GM19438 (cell line): ENCODE measurements at regions not wholly inside any gene's neighbourhood (a gene's known extent, or its start where the extent isn't known, plus 50 kb on each side); places are given as distances from the start of the nearest gene placed in this dataset.

Experiments
- ATAC-seq: cut with Tn5 transposase; IDR thresholded peaks from one replicate; pipeline ENCODE4 v1.9.1; 2021; ENCODE audit warnings: low read depth; ENCODE audit not compliant: unreplicated experiment

DNA sequence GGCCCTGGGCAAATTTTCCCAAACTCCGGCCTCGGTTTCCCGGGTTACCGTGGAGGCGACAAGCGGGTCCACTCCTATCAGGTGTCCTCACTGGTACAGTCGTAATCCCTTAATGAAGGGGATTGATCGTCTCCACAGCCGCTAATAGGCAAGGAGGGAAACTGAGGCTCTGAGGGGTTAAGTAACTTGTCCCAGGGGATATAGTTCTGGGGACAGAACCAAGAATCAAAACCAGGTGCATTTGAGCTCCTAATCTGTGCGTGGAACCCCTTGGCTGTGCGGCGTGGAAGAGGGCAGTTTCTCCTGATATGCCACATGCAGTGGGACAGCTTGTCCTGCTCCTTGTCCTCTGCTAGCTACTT lies 157.2 kb downstream of the CYRIA start:
- ATAC-seq: no peak

DNA sequence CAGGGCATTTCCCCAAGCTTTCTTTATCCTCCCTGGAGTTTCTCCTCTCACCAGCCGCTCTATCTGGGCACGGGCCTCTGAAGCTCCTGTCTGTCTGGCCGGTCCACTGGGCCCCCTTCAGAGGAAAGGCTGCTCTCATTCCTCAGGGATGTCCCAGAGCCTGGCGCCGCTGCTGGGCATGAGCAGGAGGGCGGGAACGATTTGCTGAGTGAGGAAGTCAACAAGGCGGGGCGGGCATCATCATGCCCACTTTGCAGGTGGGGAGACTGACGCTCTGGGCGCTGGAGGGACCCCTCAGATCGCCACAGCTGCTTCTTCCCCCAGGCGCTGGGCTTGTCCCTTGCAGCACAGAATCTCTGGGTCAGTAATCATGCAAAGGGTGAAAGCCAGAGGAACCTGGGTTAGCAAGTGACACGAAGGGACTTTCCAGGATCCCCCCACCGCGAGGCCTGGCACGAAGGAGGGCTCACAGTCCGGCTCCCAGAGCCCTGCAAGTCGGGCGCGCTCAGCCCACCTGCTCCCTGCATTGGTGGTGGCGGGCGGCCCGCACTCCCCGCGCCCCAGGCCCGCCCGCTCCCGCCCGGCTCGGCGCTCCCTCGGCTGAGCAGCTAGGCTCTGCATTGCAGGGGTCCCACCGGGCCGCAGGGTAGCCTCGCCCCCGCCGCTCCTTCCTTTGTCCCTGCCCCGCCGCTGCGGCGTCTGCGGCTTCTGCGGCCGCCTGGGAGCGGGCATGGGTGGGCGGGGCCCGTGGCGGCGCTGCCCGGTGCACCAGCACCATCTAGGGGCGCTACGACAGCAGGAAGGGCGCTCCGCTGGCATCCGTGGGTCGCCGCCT lies 157.8 kb downstream of the CYRIA start:
- ATAC-seq: no peak

DNA sequence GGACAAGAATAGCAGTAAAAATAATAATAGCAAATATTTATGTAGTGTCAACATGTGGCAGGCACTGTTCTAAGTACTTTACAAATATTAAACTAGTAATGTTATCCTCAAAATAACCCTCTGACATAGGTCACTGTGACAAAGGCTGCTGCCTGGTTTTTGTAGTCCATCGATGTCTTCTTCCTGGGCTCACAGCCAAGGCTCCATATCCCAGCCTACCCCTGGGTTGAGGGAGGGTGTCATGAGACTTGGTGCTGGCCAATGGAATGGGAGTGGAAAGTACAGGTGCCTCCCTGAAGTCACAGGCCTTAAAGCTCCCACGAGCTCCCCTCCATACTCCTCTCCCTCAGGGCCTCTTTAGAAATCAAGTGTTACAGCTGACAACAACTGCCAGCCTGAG lies 159.3 kb downstream of the CYRIA start:
- ATAC-seq: no peak

DNA sequence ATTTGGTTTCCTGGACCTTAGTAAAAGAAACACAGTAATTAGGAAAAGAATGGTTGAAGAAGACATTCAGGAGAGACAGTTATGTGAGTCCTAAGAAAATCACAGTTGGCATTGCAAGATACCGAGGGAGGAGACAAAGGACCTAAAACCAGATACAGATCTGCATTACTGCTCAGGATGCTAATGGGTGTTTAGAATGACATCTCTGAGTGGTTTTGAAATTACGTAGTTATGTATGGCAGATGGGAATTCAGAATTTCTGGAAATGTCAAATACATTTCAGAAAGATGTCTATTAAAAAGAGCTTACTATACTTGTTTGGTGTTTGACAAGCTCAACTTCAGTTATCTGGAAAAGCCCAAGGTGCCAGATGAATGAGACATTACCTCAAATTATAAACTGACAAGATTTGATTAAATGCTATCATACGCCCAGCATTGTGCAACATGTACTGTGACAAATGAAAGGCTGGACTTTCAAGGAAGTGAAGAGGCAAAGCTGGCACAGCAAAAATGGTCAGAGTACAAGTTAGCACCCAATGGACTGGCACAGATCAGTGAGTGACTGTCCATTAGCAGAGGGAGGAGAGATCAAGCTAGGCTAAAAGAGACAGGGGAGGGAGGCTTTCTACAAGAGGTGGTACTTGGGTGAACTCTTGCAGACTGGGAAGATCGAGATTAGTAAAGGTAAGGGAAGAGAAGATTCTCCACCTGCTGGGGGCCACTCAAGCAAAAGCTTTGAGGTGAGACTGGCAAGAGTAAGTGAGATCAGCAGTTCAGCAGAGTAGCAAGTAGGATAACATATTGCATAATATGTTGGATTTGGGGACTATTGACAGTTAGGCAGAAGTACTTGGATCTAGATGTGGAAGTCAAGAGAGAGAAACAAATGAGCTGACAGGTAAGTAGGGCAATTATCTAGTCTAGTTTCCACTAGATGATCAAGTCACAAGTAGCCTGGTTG lies 168.9 kb downstream of the CYRIA start:
- ATAC-seq: no peak

DNA sequence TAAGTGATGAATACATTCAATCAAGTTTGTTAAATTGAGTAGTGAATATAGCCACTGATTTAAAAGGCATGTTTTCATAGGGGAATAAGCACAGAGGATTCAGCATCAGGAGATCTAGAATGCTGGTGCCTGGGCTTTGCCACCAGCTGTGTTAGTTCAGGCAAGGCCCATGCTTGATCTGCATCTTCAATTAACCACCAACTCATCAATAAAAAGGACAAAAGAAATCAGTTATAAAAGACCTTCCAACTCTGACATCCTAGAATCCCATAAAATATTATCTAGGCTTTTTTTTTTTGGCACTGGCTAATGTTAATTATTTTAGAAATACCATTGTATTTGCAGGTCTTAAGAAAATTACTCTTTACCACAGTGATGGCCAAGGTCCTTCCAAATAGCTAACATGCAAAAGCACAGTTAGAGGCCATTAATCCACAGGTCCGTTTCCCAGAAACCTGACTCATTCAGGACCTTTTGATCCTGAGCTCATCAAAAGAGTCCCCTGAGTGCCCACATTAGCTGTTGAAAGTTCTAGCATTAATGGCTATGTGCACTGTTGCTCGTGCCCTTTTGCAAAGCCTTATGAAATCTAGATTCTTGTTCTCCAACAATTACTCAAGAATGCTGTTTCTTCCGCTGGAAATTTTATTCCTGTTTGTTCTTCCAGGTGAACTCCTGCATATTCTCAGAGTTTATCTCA lies 170.0 kb downstream of the CYRIA start:
- ATAC-seq: no peak

DNA sequence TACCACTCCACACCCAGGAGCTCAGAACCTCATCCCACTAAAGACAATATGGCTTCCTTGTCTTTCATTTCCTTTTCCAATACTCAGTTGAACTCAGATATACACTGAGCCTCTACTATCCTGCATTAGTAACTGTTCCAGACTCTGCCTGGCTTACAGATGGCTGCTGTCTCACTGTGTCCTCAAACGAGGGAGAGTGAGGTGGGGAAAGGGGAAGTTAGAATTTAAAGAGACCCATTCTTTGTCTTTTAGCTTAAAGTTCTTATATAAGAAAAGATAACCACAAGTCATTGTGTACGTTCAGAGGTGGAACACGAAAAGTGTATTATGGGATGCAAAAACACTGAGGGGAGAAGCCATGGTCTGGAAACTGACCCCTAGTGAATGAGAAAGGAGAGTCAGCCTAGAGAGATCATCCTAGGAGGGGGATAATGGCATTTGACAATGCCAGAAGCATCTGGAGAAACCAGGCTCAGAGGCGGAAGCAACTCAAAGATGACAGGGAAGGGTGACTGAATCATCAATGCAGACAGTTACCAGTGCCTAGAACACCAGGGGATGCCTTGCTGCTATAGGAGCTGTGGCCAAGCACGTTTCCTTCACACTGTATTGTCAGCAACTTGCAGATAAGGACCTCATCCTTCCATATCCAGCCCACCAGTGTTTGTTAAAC lies 170.7 kb downstream of the CYRIA start:
- no peak for ATAC-seq

DNA sequence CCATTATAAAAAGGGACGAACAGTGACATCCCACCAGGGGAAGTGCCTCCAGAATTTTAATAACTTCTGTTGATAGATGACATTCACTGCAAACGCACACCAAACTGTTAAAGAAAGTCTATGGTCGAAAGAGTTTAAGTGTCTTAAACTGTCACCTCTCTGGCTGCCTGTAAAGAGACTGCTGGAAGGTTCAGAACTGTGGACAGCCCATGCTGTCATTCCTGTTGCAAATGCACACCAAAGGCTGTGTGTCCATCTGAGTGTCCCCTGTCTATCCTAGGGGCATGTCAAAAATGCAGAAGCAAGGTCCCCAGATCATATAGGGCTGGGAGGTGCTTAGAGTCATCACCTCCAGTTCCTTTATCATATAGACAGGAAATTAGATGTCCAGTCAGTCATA lies 171.8 kb downstream of the CYRIA start:
- ATAC-seq: no peak

DNA sequence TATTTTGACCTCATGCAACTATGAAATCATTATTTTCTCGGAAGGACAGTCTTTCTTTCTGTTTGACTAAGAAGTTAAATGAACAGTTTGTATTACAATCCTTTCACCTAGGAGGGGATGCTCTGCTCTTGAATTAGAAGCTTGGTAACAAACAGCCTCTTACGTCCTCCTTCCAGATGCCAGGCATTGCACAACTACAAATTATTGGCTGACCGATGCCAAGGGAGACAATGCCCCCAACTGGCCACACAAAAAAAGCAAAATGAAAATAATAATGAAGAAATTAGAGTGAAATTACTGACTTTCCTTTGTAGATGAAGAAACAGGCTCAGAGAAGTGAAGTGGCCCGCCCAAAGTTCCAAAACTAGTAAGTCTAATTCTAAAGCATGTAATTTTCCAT lies 177.9 kb downstream of the CYRIA start:
- ATAC-seq: no peak

DNA sequence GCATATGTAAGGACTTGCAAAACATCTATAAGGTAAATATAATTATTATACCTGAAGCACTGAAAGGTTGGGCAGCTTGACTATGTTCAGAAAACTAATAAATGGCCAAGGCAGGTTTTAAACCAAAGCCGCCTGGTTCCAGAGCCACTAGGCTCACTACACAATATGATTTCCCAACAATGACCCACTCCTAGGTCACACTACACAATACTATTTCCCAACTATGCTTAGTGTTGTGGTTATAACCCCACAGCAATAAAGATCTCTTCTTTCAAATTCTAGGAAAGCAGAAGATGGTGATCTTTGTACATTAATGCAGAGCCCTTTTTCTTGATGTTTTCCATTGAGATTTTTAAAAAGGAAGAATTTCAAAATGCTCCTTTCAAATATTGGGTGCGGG lies 180.4 kb downstream of the CYRIA start:
- no peak for ATAC-seq

DNA sequence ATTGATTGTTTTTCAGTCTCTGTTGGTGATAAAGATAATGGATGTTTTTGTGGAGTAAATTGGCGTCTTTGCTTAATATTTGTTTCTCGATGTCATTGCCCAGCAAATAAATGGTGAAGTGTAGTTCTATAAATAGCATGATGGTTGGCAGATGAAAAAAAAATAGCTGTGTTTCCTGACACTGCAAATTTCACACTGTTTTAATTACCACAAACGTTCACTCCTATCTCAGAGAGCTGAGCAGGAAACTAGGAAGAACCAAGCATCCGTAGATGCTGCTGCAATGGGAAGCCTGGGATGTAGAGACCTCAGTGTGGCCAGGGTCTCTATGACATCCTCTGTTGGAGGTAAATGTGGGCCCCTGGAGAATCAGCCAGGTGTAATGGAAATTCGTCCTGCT lies 183.2 kb downstream of the CYRIA start:
- ATAC-seq: no peak

DNA sequence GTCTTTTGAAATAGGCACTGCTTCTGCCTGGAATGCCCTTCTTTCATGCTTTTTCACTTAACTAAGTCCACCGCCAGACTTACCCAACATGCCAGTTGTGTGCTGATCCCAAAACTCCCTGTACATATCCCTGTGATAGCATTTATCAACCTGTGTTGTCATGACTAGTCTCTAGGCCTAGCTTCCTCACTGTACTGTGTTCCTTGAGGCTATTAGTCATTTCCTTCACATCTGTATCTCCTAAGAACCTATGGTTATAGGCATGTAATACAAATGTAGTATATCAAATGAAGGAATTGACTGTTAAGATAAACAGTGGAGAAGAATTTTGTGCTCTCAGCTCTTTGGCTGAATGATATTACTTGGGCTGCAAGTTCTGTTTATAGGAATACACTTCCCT lies 184.3 kb downstream of the CYRIA start:
- ATAC-seq: no peak

DNA sequence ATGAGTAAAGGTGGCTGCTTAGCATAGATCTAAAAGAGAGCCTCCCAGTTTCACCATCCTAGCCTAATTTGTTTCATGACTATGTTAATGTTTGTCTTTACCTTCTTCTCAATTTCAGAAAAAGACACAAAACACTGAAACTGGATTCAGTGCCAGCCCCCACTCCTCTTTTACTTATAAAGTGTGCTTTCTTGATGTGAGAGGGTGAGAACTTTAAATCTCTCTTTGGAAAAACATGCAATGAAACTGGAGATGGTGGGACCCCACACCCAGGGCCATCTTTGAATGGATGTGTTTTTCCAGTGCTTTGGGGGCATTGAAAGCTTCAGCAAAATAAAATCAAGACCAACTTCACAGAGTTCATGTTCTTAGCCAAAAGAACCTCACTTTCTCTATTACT lies 185.9 kb downstream of the CYRIA start:
- ATAC-seq: no peak

DNA sequence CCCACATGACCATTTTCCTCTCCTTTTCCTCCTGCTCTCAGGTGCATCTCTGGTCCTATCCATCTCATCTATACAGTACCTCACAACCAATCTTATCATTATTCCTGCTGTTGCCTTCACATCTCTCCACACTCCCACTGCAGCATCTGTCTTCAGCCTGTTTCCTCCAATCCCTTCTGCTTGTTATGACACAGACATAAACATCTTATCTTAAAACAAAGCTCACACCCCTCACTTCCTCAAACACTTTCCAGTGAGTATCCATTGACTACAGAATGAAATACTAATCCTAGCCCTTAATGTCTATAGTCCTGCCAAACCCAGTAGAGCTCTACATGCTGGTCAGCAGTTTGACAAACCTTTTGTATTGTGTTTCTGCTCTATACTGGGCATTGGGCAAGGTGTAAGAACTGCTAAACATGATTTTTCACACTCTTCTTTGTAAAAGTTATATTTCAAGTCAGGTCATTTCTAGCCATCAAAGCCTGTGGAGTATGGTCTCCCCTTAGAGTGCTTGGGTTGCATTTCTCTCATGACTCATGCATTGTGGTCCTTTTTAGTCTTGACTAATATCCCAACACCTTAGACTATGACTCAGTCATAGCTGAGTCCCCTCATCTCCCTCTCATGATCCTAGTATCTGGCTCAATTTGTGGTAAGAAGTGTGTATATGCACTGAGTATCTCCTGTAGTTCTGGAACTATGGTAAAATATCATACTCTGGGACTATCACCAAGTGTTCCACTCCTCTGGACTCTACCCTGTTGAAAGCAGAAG lies 187.0 kb downstream of the CYRIA start:
- no peak for ATAC-seq

DNA sequence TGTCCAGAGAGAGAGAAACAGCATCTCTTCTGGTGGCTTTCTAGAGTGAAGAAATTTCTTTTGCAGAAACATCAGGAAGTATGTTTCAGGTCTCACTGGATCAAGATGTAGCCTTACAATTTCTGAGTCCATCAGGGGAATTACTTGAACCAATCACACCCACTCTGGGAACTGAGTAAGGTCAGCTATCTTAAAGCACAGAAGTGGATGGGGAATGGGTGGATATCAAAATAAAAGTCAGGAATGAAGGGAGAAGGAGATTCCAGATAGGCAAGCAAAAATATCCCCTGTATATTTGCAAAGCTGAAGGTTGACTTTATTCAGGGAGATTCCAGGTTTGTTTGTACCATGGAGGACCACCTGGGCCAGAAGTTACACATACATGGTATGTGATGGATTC lies 188.0 kb downstream of the CYRIA start:
- no peak for ATAC-seq

DNA sequence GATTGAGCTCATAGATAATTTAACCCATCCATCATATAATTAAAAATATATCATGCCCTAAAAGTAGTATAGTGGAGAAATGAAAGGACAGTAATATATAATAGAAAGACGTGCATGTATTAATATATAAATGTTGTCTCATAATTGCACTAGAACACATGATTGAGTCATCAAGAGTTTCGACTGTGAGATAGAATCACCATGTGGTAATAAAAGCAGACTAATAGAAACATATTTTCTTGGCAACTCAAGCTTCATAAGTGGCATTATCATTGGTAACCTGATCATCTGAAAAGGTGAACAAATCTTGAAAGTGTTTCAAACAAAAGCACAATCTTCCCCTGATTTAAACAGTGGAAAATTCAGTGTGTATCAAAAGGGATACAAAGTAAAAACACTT lies 188.8 kb downstream of the CYRIA start:
- no peak for ATAC-seq

DNA sequence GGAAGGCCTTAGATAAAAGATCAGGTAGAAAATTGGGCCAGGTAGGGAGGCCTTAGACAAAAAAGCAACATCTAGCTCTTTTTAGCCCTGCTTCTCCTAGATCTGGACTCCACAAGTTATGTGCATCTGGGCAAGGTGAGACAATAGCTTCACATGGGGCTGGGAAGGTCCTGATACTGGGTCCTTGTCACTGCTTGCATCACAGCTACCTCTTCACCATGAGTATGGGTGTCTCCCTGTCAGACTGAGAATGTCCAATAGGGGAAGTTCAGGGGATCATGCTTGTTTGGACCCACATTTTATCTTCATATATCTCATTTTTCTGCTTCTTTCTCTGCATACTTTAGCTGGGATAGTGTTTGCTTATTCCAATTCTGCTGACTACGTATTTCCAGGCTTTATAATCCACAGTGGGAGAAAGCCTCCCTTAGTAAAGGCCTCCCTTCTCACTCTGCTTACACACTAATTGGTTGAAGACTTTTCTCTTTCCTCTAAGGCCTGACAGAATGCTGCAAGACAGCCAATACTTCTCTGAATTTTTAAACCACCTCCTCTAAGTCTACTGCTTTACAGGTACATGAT lies 189.6 kb downstream of the CYRIA start:
- no peak for ATAC-seq

DNA sequence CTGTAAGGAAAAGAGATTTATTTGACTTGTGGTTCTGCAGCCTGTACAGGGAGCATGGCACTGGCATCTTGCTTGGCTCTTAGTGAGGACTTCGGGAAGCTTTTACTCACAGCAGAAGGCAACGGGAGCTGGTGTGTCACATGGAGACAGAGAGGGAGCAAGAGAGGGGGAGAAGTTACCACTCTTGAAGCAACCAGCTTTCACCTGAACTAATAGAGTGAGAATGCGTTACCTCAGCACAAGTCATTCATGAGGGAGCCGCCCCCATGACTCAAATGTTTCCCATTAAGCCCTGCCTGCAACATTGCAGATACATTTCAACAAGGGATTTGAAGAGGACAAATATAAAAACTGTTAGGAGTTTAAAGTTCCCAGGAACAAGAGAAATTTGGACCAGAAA lies 190.0 kb downstream of the CYRIA start:
- no peak for ATAC-seq

DNA sequence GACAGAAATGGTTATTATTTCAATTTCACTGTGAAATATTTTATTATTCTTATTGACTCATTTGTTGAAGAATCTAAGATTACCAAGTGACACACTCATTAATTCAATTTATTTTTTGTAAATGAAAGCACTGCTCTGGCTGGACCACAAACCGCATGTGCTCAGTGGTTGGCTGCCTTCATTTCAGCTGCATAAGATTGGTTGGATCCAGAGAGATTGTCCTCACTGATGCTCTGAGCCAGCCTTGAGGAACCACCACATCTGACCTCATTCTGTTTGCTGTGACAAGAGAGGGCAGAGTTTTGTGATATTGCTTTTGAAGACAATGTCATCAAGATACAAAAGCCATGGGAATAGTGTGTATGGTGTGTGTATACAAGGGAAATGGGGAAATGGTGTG lies 192.1 kb downstream of the CYRIA start:
- ATAC-seq: no peak

DNA sequence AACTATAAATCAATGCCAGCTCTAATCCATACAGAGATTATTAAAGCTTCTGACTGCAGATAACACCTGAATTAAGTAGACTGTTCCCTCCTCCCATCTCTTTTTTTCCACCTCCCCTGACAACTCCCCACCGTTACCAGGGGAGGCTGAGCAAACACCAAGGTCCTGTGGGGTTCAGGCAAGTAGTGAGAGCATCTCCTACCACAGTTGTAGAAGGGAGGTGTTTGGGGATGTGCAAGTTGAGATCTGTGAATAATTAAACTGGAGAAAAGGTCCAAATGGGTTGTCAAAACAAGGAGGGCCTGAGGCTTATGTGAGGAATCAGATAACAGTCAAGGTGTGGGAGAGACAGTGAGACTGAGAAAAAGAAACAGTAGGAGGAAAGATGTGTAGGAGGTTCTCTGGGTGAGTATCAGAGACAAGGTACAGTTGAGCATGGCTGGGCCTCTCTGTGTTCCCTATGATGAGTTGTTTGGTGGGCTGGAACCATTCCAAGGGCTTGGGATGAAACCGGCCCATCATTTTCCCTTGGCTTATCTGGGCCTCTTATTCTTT lies 194.6 kb downstream of the CYRIA start:
- no peak for ATAC-seq
